A673 (cell line): ENCODE measurements at regions not wholly inside any gene's neighbourhood (a gene's known extent, or its start where the extent isn't known, plus 50 kb on each side); places are given as distances from the start of the nearest gene placed in this dataset.

Source experiments
- CTCF ChIP-seq: fragments of 300-800, 200-600 bp; sonication (generic); conservative IDR thresholded peaks from 2 replicates; pipeline ENCODE4 v1.5.1; 2017; ENCODE audit warnings: low read depth, mild to moderate bottlenecking, antibody characterized with exemption, low read length, moderate library complexity, mixed read lengths
- EZH2 ChIP-seq: fragments of 200-600 bp; sonication (generic); IDR thresholded peaks from 2 replicates; pipeline ENCODE4 v1.6.1; 2017; ENCODE audit warnings: borderline replicate concordance, low read depth, mild to moderate bottlenecking, mixed read lengths, antibody characterized with exemption, low read length; ENCODE audit not compliant: poor library complexity, severe bottlenecking

GRCh38 chr10:21162948-21163347 lies 265.8 kb upstream of the NEBL start:
- TF ChIP-seq CTCF (no peak), EZH2 (no peak)
